Stimulated activated CD8-positive, alpha-beta memory T cell treated with anti-CD3 and anti-CD28 coated beads, Interleukin-4, amount 100 ng/mL, for 1 hour (primary cell): ENCODE measurements at regions not wholly inside any gene's neighbourhood (a gene's known extent, or its start where the extent isn't known, plus 50 kb on each side); places are given as distances from the start of the nearest gene placed in this dataset.

Source experiments
- DNase-seq, 2 donors: peaks; one replicate each; pipeline ENCODE4 v3.0.0-alpha.2; 2020; ENCODE audit warnings: low read depth in 2 of 2, low spot score in 1 of 2

DNA sequence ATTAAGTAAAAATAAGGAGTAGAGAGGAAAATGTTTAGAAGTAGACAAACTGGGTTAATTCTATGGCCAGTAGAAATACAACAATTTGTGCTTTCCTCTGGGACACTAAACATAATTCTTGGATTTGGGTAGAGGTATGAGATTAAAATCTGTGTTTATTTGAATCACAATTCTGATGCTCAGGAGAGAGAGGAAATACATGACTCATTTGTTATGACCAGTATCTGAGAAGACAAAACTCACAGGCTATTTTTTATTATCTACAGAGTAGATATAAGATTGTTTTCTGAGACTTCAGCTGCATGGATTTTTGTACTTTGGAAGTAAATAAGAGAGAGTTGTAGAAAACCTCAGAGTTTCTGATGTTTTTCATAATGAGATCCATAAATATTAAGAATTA, 315.7 kb upstream of the CWC22 start:
- no peak for DNase-seq

DNA sequence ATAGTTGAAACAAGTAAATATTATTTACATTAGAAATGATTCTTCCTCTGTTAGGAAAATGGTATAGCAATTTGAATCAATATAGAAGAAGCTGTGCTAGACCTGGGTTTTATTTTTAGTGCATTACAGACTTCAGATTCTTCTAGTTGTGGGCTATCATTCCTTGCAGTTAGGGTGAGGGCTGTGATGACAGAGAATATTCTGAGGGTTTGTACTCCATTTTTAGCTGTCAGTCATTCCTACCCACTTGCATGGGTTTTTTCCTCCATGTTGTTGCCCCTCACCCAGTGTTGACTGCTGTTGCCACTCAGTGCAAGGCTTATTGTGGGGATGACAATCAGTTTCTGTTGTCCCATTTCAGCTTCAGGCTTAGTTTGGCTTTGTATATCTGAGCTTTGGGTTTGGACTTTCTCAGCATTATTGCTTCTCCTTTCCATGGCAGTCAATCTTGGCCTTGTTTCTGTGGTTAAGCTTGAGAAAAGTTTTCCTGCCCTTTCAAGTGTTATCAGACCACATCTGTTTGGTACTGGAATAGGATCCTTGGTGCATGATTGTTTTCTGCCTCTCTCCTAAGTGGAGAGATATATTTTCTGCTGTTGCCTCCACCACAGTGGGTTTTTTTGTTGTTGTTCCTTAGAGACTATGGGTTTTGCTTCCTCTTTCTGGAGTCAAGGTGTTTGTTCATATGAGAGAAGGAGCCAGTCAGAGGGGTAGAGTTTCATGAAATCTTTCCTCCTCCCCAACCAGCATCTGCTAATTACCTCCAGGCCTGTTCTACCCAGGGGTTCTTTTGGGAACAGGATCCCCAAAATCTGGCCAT, 312.7 kb upstream of the CWC22 start:
- DNase-seq, result no peak

DNA sequence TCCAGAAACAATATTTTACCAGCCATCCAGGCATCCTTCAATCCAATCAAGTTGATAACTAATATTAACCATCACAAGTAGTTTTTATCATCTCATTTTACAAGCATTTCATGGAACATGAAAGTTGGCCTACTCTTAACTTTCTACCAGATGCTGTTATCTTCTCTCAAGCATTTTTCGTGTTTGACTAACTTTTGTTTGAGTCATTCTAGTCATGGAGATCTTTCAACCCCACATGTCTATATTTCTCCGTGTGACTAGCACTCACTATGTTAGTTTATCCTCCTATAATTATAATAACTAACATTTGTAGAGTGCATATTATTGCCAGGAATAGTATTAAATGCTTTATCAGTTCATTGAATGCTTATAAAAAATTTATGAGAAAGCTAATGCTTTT, 307.0 kb upstream of the CWC22 start:
- no peak for DNase-seq

DNA sequence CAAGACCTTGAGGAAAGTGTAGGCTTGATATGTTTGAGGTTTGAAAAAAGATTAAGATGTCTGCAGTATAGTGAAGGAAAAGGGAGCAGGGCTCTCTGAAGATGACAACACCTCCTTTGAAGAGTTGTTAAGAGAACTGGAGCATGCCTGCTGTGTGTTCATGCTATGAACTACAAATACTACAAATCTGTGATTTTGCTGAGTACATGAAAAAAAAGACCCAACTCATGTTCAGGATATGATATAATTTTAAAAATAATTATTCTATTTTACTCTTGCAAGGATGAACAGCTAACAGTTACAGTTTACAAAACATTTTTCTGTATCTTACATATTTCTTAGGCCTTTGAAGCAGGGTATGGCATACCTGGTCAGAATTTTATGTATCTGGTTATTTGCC, 305.4 kb upstream of the CWC22 start:
- no peak for DNase-seq

GRCh38 chr2:180307096-180307495, 300.0 kb upstream of the CWC22 start:
- no peak for DNase-seq

DNA sequence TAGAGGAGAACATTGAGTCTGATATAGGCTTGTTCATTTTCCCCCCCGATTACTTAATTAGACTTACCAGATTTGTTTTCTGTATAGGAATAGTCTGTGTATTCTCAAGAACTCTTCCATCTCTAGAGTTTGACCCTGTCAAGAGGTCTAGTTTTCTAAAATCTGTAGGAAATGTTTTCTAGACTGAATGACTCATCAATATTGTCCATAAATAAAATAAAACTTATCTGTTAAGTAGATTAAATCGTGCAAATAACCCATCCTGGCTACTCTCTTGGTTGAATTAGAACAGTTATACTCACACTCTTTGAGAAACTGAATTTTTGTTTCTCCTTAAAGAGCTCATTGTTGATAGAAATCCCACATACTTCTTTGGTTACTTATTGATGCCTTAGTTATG, 299.2 kb upstream of the CWC22 start:
- DNase-seq, result no peak

DNA sequence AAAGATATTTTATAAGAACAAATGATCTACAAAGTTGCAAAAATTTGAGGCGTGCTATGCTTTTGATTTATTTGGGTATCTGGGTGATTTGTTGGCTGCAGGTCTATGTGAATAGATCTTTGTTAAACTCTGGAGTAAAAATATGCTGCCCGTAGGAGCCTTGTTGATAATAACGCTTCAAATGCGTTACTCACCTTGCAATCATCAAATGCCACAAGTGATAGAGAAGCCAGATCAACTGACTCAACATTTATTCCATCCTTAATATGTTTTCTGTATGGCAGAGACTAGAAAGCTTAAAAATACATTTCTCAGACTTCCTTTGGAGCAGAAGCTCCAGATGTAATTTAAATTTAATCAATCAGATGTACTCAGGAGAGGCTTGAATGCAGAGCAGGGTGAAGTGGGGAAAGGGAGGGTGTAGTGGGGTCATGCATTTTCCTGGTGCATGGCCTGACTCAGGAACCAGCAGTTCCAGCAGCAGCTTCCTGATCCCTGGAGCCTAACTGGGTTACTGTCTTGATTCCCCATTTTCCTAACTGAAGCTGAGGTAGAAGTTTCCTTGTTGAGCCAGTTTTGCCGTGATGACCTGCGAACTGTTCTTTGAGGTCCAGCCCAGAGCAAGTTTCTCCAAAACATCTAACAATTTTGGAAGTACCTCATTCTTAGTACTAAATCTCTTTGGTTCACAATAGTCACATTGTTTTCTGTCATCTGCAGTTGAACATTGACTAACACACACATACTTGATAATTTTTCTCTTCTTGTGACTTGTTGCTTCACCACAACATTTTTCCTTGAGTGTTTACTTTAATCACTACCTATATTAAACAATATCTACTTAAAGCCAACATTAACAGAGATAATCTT, 284.7 kb upstream of the CWC22 start:
- no peak for DNase-seq

DNA sequence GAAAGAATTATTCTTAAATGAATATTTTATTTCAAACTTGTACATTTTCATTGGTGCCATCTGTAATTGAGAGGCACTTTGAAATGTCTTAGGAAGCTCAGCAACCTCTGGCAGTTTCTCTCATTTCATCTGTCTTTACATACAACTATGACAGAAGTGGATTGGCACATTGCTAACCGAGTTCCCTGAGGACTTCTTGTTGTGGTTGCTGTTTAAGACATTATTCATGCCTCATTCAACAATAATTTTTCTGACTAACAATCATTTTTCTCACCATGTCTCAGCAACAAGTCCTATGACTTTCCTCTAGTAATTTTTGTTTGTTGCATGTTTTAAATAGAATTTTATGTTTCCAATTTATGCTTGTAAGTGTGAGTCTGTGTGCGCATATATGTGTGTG, 284.0 kb upstream of the CWC22 start:
- DNase-seq, result no peak

GRCh38 chr2:180289627-180290026, 282.5 kb upstream of the CWC22 start:
- no peak for DNase-seq

- no peak for DNase-seq
Measured at GRCh38 chr2:180279581-180279980, 272.5 kb upstream of the CWC22 start.

DNA sequence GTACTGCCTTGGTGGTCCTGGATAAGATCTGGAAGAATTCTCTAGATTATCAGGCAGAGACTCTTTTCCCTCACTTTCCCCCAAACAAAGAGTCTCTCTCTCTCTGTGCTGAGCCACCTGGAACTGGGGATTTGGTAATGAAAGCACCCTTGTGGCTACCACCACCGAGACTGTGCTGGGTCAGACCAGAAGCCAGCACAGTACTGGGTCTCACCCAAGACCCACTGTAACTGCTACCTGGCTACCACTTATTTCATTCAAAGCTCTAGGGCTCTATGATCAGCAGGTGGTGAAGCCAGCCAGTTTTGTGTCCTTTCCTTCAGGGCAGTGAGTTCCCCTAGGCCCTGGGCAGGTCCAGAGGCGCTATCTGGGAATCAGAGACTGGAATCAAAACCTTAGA, 269.6 kb upstream of the CWC22 start:
- DNase-seq, result no peak

- no peak for DNase-seq
Measured at GRCh38 chr2:180268006-180268405, 260.9 kb upstream of the CWC22 start.

DNA sequence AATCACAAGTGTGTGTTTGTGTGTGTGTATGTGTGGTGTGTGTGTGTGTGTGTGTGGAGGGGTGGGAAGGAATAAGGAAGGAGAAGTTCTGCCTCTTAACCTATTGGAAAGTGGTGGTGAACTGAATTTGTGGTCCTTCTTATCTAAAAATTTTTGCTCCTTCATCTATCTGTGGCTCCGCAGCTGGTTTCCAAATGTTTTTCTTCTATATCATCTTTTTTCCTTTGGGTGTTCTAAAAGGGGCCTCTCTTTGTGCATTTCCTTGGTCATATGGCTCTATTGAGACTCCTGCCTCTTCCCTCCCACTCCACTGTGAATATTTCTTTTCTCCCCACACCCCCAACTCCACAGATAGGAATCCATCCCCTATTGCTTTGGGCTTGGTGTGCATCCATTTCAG, 254.9 kb upstream of the CWC22 start:
- no peak for DNase-seq

DNA sequence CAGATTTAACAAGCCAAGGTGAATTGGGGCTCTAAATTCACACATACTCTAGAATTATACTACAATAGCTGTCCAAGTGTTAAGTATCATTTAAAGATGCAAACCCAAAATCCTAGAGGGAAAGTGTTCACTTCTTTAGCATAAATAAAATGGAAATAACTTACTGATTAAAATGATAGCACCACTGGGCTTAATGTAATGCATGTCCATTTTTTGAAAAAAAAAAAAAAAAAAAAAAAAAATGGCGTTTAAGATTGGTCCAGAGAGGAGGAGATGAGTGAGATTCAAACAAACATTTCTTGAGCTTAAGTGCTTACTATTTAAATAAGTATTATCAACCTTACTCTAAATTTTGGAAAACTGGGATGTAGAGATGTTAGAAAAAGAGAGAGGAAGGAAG, 251.5 kb upstream of the CWC22 start:
- no peak for DNase-seq

DNA sequence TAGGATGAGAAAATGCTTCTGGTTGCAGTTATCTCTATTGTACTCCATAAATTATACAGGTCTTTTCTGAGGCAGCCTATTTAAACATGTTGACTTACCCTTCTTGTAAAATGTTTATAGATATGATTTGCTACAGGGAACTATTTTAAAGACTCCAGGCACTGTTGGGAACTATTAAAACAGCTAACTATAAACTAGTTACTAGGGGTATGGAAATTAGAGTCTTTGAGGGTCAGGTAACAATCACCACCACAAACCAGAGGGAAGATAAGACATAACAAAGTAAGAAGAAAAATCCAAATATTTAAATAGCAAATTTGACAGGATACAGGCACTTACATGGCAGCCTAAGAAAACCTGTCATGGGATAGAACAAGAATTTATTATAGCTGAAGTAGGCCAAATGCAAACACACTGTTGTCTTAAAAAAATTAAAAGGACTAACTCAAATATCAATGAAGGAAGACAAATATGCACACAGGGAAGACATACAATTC, 251.0 kb upstream of the CWC22 start:
- DNase-seq, result no peak

DNA sequence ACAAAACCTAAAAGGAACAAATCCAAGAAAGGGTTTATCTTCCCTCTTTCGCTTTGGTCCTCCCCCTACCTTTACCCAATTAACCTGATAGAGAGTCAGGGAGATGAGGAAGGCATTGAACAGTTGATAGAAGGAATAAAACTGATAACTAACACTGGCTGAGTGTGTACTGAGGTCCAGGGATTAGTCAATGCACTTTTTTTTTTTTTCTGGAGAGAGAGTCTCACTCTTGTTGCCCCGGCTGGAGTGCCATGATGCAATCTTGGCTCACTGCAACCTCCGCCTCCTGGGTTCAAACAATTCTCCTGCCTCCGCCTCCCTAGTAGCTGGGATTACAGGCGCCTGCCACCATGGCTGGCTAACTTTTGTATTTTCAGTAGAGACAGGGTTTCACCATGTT, 250.2 kb upstream of the CWC22 start:
- DNase-seq, result no peak

DNA sequence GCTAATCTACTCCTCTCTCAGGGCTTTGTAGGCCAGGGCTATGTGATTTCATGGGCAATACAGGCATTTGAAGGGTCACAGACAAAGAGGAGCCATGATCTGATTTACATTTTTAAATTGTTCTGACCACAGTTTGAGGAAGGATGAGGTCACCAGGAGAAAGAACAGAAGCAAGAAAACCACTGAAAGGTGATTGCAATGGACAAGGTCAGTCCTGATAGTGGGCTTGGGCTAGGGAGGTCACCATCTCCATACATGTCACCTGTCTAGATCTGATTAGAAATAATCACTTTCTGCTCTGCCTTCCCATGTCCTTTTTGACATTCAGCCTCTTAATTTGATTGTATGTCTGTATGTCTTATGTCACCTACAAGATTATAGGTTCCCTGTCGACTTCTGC, 248.9 kb upstream of the CWC22 start:
- no peak for DNase-seq

GRCh38 chr2:180254872-180255271, 247.8 kb upstream of the CWC22 start:
- no peak for DNase-seq

DNA sequence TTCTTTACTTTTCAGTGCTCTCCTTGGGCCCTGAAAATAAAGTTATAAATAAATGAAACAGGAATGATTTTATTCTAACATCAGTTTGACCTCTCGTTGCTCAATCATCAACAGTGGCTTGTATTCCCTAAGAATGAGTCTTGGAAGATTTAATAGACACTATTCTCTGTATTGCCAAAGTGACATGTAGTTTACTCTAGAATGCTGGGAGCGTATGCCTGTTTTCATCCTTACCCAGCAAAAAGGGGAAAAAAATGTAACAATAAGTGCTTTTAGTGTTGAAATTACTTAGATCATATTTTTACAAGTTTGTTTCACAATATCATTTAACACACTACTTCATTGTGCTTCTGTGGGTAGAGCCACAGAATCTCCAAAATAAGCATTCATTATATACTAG, 240.6 kb upstream of the CWC22 start:
- no peak for DNase-seq

DNA sequence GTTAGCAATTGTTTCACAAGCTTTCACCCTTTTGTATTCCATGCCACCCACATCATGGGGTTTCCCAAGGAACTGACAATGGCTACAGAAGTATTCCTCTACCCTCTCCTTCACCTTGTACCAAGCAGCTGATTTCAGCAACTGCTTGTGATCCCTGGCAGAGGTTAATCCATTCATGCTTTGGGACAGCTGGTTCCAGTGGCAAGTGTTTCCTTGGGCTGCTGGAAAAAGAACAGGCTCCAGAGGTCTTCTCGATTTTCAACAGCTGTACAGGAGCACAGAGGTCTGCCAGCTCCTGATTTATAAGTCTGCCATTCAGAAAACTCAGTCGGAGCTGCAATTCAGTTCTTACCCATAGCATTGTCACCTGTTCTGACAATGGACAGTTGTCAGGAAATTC, 239.2 kb upstream of the CWC22 start:
- no peak for DNase-seq

DNA sequence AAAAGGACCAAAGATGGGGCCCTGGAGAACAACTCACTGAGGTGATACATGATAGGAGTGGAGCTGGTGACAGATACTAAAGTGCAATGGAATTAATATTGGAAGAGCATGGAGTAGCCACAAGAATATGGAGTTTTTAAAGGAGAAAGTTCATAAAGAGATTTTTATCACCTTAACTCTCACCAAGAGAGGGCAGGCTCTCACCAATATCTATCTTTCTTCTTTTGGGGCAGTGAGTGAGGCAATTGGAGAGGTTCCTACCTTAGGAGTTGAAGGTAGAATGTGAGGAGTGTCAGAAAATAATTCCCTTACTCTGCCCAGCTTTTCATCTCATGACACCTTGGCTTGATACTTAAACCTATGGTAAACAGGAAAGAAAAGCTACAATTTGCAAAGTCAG, 233.7 kb upstream of the CWC22 start:
- no peak for DNase-seq

- DNase-seq, result no peak
Measured at GRCh38 chr2:180238729-180239128, 231.6 kb upstream of the CWC22 start.
